ENCODE measurements at regions not wholly inside any gene's neighbourhood (a gene's known extent, or its start where the extent isn't known, plus 50 kb on each side); places are given as distances from the start of the nearest gene placed in this dataset.

DNA sequence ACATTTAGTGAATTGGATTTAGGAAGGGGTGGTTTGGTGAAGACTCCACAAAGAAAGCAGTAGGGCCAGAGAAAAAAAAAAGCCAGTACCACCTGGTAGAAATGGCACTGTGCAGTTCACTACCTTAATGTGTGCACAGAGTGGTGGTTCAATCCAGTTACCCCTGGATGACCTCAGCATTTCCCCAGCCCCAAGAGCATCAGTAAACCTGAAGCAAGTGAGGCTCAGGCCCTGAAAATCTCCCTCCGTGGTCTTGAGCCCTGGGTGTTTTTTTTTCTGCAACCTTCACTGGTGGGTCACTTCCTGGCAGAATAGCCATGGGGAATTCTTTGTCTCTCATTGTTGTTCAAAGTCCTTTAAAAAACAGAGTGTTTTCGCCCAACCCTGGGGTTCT lies 202.9 kb downstream of the GADD45G start:
- DNase-seq = no peak

DNA sequence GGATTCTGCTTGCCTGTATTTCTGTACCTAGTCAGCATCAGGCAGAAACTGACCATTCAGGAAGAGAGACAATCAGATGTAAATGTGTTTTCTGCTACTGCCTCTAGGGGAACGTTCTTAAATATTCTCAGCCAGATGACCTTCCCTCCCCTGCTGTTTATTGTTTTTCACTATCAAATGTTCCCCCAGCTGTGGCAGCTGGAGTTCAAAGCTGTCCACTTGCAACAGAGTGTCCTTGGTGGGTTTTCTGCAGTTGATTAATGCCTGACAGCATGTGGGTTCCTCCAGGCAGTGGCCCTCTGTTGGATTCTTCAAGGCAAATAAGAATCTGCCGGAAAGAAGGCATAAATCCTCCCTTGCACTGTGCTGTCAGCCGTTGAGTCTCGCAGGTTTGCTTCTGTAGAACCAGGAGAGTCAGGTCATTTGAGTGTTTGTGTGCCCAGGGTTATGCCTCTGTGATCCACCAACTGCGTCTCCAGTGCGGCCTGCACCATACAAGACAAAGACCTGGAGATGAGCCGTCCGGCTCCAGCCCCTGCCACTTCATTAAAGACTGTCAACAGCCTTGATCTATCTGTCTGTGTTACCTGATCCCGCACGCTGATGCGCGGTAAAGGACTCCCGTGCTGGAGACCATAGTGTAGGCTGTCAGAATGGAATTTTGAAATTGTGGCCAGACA lies 203.4 kb downstream of the GADD45G start:
- DNase-seq = no peak

DNA sequence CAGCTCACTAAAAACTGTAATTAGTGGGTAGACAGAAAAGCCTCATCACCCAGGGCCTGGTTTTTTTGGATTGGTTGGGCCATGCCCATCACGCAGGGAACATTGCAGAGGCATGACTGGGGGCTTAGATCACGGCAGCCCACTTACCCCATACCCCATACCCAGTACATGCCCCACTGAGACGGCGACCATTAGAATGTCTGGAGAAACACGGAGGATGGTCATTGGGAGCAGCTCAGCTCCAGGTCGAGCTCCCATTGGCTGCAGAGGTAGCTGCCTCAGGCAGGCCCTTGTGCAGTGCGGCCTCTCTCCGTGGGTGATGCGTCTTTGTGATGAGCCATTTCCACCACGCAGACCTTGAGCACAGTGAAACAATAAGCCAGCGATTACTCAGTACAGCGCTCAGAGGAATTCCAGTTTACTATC lies 204.0 kb downstream of the GADD45G start:
- no peak for DNase-seq

DNA sequence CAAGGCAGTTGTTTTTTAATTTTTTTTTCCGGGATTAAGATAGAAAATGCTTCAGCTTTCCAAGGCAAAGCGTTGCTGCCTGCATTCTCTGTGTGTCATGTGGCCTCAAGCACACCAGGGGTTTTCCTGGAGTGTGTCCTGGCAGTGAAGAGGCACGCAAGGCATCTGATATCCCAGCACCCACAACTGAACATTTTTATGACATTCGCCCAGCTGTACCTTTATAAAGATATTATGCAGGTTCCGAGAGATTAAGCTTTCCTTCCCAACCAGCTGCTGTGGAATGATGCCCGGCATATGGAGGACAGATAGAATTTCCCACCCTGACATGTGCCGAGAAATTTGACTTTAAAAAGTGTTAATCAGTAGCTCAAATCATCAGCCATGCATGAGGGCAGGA lies 205.6 kb downstream of the GADD45G start:
- no peak for DNase-seq

DNA sequence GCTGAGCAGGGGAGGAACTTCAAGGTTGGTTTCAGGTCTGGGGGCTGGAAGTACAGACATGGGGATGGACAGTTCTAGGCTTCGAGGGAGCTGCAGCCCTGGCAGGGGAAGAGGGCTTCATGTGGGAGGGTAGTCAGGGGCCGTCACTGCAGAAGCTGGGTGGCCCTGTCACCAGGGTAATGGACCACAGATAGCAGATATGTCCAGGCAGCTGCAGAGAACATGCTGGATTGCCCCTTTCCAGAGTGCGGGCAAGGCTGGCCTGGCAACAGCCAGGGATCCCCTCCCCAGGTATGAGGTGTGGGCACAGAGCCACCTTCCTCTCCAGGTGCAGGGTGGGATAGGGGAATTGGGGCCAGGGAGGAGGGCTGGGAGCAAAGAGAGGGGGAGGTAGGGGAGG lies 206.5 kb downstream of the GADD45G start:
- no peak for DNase-seq

DNA sequence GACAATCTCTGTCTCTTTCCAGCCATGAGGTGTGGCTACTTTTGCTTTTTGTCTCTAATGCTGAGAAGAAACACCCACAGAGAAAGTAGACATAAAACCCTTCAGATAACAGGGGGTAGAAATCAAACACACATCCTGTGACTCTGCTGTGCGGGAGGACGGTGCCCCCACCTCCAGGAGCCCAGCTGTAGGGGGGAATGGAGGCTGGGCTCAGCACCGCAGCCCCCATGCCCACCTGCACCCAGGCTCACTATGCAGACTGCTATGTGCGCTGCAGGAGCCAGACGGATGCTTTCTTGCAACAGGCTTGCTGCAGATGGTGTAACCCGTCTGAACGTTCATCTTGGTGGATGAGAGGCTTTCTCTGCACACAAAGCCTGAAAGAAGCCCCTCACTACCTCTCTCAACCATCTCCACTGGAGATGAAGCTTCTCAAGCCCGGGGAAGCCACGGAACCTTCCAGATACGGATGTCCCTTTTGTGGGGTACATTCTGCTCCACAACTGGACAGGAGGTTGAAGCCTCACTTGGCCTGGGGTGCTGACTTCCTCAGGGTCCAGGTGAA lies 207.2 kb downstream of the GADD45G start:
- no peak for DNase-seq

DNA sequence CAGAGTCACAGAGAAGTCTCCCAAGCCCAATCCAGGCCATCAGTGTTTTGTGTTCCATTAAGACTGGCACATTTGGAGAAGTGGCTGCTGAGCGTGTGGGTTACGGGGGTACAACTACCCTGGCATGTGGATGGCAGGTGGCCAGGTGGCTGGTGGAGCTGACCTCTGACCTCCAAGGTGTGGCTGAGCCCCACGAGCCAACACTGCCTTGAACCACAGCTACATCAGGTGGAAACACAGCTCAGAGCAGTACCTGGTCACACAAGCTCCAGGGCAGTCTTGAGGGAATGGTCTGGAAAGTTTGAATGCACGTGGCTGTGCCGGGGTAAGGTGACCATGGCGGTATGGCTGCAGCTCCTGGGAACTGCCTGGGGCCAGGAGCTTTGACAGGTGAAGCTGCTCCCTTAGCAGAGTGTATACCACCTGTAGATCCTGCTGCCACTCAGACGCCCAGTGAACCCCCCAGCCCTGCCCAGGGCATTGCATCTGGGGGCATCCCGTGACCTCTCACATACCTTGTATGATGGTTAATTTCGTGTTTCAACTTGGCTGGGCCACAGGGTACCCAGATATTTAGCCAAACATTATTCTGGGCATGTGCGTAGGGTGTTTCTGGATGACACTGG lies 207.9 kb downstream of the GADD45G start:
- DNase-seq = no peak

DNA sequence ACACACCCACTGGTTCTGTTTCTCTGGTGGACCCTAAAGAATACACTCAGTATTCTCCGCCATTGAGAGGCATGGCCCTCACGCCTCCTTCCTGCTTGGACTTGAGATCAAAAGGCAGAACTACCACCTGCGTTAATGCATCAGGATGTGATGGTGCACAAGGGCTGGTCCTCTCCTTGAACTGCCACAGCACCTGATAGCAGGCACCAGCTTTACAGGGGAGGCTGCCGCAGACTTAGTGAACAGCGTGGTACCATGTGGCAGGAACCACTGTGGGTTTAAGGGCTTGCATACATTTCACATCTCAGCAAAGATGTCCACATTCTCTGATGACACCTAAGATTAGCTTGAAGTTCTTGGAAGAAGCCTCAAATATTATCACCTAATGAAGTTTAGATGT lies 208.7 kb downstream of the GADD45G start:
- no peak for DNase-seq

DNA sequence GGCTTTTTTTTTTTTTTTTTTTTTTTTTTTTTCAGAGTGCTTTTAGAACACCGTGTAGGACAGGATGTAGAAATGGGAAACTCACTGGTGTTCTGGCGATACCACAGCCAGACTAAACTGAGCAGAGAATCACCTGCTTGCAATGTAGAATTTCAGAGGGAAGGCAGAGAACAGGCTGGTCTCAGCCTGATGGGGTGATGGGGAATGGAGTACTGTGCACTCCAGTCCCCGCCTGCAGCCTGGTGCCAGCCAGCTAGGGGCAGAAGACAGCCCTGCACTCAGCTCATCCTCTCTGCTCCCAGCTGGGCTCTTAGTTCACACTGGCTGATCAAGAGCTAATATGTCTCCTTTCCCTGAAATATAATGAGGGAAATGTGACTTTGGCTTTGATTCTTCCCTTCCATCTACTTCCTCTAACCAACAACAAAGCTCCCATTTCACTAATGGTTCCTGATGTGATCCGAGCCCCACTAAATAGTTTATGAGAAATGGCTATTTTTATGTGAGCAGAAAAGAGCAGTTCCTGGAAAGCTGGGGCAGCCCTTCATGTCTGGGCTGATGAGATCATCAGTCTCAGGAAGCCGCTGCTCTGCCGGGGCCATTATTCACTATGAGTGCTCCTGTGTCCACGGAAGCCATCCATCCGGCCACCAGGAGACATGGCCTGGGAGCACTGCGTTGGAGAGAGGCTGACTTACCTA lies 209.7 kb downstream of the GADD45G start:
- DNase-seq = peak in 14 of 51 donors; percentile 7 to 45 (median 32)

DNA sequence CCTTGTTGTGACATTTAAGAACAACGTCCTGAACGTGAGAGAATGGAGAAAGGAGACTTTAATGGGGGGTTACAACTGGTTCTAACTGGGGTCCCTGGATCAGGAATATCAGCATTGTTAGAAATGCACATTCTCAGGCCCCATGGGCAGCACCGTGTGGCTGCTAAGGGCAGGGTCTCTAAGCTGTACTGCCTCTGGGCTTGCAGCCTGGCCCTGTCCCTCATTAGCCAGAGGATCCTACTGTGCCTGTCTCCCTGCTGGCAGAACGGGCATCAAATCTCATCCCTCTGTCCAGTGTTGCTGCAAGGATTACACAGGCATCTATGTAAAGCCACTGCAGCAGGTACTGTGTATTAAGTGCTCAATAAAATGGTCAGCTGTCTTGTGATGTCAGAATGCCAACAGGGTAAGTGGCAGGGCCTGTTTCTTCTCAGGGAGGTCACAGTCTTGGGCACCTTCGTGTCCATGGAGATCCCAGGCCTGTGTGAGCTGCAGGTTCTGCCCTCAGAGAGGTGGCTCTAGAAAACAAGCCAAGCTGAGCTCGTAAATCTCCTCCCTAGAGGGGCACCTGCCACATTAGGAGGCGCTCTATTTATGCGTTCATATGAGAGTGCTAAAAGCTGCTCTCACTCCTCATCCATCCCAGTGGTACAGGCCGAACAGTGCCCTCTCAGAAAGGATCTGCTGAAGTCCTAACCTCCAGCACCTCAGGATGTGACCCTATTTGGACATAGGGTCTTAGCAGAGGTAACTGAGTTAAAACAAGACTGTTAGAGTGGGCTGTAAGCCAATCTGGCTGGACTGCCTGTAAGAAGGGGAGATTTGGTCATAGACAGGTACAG lies 210.5 kb downstream of the GADD45G start:
- no peak for DNase-seq

DNA sequence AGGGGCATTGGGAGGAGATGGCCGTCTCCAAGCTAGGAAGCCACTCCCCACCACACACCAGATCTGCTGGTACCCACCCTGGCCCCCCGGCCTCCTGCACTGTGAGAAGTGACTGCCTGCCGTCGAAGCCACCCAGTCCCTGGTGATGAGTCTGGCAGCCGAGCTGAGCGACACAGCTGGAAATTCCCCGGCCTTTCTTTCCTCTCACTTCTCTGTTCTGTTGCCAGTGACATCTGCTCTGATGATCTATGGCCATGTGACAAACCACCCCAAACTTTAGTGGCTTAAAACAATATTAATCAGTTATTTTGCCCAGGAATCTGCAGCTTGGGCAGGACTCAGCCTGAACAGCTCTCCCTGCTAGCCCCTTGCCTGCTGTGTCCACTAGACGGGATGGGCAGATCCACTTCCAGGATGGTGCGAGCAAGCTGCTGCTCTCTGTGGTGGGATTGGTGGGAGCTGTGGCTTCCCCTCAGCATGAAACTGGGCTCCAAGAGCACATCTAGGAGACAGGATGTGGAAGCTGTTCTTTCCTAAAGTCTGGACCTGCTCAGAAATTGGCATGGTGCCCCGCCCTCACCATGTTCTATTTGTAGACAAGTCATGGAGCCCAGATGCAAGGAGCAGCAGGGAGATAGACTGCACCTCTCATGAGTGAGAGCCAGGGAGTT lies 211.2 kb downstream of the GADD45G start:
- peak in 7 of 51 donors; percentile 6 to 37 (median 15) for DNase-seq

DNA sequence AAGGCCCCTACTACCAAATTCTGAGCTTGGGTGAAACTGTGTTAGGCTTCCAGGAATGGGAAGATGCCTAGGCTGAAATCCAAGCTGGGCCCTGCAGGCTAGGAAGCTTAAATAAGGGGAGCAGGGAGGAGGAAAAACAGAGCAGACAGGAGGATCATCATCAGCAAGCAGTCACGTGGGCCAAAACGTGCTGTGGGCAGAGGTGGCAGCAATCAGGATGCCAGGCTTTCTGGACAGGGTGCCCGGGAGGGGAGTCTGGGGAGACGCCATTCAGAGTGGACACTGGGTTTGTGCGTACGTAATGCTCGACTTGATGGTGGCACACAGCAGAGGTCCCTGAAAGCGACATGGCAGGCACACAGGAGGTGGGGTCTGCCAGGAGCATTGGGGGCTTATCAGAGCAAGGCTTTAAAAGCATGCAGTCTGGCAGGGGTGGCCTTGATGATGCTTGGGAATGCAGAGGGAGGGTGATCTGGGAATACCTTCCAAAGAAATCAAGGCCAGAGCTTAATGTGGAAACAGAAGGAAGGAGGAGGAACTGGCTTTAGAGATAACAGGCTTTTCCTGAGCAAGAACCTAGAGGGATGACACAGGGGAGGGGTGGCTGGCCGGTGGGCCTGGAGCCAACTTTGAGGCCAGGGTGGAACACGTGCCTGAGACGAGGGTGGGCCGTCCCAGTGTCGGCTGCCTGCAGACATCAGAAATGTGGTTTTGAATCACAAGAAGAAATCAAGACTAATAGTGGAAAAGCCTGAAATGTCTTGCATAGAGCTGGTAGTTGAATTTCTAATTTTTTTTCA lies 212.5 kb downstream of the GADD45G start:
- DNase-seq = no peak

DNA sequence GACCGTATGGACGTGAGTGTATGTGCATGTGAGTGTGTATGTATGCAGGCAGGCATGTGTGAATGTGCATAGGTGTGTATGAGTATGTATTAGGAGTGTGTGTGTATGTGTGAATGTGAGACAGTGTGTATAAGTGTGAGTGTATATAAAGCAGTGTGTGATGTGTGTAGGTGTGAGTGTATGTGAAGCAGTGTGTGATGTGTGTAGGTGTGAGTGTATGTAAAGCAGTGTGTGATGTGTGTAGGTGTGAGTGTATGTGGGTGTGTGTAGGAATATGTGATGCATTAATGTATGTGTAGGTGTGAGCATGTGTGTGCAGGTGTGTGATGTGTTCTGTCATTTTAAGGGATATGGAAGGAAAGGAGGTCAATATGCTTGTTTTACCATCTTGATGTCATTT lies 215.5 kb downstream of the GADD45G start:
- DNase-seq = no peak

DNA sequence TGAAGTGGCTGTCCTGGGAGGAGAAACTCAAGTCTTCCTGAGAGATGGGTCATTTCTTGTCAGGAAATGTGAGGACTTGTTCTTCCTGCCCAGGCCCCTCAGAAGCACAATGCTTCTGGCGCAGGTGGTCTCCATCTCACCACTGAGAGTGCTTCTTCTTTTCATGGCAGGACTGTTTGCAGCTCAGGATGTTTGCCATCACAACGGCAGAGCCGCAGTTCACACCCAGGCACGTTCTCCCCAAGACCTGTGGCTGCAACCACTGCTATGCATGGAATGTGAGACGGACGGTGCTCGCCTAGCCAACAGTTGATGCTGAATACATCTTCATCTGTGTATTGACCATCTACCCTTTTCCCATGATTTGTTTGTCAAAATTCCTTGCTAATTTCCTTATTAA lies 216.3 kb downstream of the GADD45G start:
- no peak for DNase-seq

DNA sequence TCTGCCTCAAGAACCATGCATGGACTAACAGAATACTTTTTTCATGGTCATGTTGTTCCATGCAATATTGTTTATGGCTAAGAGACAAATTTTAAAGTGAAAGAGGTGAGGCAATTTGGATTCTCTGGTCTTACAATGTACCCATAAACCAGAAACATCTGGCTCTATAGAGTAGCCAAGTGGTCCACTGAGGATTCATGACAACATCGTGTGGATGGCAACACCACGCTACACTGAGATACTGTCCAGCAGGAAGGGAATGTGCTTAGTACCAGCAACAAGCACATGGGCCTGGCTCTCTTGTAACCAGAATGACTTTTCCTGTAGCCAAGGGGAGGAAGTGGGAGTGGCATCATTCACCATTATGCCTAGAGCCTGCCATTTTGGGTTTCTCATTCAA lies 218.2 kb downstream of the GADD45G start:
- DNase-seq = no peak

DNA sequence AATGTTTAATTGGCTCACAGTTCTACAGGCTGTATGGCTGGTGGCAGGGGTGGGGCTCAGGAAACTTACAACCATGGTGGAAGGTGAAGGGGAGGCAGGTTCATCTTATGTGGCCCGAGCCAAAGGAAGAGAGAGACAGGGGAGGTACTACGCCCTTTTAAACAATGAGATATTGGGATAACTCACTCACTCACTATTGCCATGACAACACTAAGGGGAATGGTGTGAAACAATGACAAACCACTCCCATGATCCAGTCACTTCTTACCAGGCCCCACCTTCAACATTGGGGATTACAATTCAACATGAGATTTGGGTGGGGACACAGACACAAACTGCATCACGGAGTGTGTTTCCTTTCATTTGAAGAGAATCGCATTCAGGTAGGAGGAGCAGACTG lies 220.9 kb downstream of the GADD45G start:
- no peak for DNase-seq

DNA sequence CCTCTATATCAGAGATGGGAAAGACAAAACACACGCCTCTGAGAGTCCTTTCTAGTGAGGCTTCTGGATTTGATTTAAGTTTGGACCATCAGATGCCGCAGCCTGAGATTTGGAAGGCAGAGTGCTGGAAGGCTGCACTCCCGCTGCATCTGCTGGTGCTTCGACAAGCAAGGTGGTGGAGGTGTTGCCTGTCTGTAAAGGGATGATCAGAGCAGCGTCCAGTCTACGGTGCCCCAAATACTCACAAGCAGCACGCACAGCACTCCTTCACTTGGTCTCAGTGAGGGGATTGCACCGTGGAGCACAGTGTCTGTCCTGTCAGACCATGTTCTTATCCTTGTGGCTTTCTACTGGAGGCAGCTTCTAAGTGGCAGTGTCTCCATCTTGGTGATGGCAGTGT lies 221.4 kb downstream of the GADD45G start:
- no peak for DNase-seq

DNA sequence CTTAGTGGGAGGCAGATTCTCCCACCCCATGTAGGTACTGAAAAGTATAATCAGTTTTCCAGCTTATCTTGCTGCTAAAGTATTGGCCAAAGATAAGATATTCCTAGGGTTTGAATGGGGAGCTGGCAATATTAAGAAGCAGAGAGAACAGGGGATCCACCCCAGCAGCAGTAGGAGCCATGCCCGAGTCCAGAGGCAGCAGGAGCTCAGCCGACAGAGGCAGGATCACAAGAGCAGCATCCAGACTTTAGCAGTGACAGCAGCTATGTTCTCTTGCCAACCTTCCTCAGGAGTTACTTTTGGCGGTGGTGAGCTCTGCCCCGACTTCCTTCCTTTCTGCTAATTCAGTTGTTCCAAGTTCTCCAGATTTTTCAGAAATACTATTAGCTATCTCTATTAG lies 224.5 kb downstream of the GADD45G start:
- no peak for DNase-seq

DNA sequence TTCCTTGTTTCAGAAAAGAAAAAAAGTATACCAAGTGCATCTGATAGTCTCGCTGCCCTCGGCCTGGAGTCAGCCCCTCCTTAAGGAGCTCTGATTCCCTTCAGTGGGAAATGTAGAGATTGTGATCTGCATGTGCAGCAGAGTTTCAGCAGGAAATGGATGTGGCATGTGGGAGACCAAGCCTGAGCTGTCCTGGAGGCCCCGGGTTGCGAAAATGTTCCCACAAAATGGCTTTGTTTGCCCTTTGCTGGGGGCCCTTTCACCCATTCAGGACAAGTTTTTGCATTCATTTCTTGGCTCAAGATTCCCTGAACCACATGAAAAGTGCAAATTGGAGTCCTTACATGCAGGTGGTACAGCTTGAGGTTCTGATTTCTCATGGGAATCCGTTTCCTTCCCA lies 230.9 kb downstream of the GADD45G start:
- DNase-seq = no peak

Measured in hypothalamus (tissue), 51 donors.